HCT116 (cell line): ENCODE measurements at regions not wholly inside any gene's neighbourhood (a gene's known extent, or its start where the extent isn't known, plus 50 kb on each side); places are given as distances from the start of the nearest gene placed in this dataset.

ENCODE experiments used
- EZH2 ChIP-seq: fragments of 200-600 bp; sonication (generic); IDR thresholded peaks from 2 replicates; pipeline ENCODE4 v1.6.1; 2017; ENCODE audit warnings: antibody characterized with exemption, mixed run types
- EZH2phosphoT487 ChIP-seq: fragments of 200-600 bp; IDR thresholded peaks from 2 replicates; pipeline ENCODE4 v1.6.1; 2018; ENCODE audit warnings: antibody characterized with exemption, borderline replicate concordance
- FOSL1 ChIP-seq: IDR thresholded peaks from 2 replicates; pipeline ENCODE4 v1.6.1; 2012; ENCODE audit warnings: low read depth
- POLR2A ChIP-seq: IDR thresholded peaks from 2 replicates; pipeline ENCODE4 v1.7.0; 2011; ENCODE audit warnings: borderline replicate concordance; ENCODE audit not compliant: insufficient read depth, insufficient read length; ENCODE audit errors: extremely low read depth
- POLR2AphosphoS5 ChIP-seq: IDR thresholded peaks from 2 replicates; pipeline ENCODE4 v1.6.1; 2011; ENCODE audit warnings: mild to moderate bottlenecking, low read depth, low read length, moderate library complexity
- RAD21 ChIP-seq: IDR thresholded peaks from 2 replicates; pipeline ENCODE4 v1.6.1; 2012; ENCODE audit warnings: low read depth, mild to moderate bottlenecking
- SIN3A ChIP-seq: IDR thresholded peaks from 2 replicates; pipeline ENCODE4 v1.6.1; 2012; ENCODE audit warnings: low read depth
- YY1 ChIP-seq: IDR thresholded peaks from 2 replicates; pipeline ENCODE4 v1.6.1; 2011; ENCODE audit warnings: low read length, low read depth, moderate library complexity, mild to moderate bottlenecking; ENCODE audit not compliant: insufficient replicate concordance; ENCODE audit errors: extremely low read depth
- ZFX ChIP-seq: fragments of 450-650 bp; IDR thresholded peaks from 2 replicates; pipeline ENCODE4 v1.6.1; 2017
- TF ChIP-seq, protein P1 (sequence below), 3 experiments: fragments of 200-600 bp in 1 of 3; sonication (generic) in 1 of 3; IDR thresholded peaks in 2 of 3; conservative IDR thresholded peaks in 1 of 3; 2 replicates each; pipeline ENCODE4 v1.5.1; 2012 to 2017; ENCODE audit warnings: low read depth in 2 of 3, low read length in 2 of 3, antibody characterized with exemption in 1 of 3, borderline replicate concordance in 1 of 3, control low read depth in 1 of 3, mild to moderate bottlenecking in 1 of 3, mixed read lengths in 1 of 3, mixed run types in 1 of 3, moderate library complexity in 1 of 3; ENCODE audit not compliant: insufficient read depth in 1 of 3
- TF ChIP-seq, protein P2 (sequence below): IDR thresholded peaks from 2 replicates; pipeline ENCODE4 v1.6.1; 2012

GRCh38 chr9:135247227-135247930, 159.9 kb downstream of the OLFM1 start:
- TF ChIP-seq POLR2A (no peak), EZH2 (no peak), RAD21 (no peak), ZFX (no peak), YY1 (no peak), FOSL1 (no peak), POLR2AphosphoS5 (no peak), EZH2phosphoT487 (no peak), SIN3A (no peak)
- TF ChIP-seq, protein P1, sequence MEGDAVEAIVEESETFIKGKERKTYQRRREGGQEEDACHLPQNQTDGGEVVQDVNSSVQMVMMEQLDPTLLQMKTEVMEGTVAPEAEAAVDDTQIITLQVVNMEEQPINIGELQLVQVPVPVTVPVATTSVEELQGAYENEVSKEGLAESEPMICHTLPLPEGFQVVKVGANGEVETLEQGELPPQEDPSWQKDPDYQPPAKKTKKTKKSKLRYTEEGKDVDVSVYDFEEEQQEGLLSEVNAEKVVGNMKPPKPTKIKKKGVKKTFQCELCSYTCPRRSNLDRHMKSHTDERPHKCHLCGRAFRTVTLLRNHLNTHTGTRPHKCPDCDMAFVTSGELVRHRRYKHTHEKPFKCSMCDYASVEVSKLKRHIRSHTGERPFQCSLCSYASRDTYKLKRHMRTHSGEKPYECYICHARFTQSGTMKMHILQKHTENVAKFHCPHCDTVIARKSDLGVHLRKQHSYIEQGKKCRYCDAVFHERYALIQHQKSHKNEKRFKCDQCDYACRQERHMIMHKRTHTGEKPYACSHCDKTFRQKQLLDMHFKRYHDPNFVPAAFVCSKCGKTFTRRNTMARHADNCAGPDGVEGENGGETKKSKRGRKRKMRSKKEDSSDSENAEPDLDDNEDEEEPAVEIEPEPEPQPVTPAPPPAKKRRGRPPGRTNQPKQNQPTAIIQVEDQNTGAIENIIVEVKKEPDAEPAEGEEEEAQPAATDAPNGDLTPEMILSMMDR (IDR thresholded peaks at IDR 0.05 in 2 of 3, conservative IDR thresholded peaks at IDR 0.05 in 1 of 3; ENCODE audit: borderline replicate concordance in 1 of 3, insufficient read depth in 1 of 3, low read depth in 2 of 3, low read length in 2 of 3), result no peak
- TF ChIP-seq, protein P2, sequence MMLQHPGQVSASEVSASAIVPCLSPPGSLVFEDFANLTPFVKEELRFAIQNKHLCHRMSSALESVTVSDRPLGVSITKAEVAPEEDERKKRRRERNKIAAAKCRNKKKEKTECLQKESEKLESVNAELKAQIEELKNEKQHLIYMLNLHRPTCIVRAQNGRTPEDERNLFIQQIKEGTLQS, result no peak
